GM21423 (cell line): ENCODE measurements at regions not wholly inside any gene's neighbourhood (a gene's known extent, or its start where the extent isn't known, plus 50 kb on each side); places are given as distances from the start of the nearest gene placed in this dataset.

Experiments used
- ATAC-seq: cut with Tn5 transposase; IDR thresholded peaks from one replicate; pipeline ENCODE4 v1.9.1; 2021; ENCODE audit warnings: mild to moderate bottlenecking, moderate library complexity; ENCODE audit not compliant: unreplicated experiment

DNA sequence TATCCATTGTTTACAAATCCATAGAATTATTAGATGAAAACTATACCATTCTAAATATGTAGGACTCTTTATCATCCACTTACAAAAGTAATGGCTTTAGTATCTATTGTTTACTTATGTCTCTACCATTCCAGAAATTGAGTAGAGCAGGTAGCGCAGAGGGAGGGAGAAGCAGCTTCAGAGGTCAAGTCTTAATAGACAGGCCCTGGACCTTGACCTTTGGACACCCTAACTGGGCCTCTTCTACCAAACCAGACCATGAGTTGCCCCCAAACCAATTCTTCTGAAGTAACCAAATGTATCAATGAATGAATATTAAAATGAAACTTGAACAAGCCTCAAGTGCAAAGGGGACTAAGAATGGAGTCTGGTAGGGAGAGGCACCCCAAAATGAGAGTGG is 124.9 kb upstream of the ANKRD55 start:
- no peak for ATAC-seq

DNA sequence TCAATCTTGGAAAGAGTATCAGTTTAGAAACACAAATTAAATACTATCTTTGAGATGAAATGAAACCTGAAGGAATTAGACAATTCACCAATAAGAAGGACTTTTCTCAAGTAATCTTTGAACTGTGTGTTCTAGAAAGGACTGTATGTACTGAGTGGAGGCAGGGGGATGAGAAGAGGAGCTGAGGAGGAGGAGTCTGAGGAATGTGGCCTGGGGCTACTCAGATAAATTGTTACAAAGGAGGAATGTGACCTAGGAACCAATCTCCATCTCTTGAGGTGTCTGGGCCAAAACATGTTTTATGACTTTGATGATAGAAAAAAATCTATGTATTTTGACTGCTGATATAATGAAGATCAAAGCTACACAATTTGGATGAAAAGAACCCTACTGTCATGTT is 124.3 kb upstream of the ANKRD55 start:
- ATAC-seq: no peak

DNA sequence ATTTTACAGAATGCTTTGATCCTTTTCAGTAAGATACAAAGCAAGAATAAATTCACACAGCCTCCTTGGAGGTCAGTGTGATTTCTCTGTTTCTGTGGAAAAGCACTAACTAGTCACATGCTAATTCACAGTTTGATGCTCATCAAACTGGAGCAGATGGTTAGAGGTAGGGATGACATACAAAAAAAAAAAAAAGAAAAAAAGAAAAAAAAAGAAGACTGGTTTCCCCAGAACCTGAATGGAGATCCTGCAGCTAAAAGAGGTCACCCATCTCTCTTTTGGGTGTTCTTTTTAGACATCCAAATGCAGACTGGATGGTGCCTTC is 123.7 kb upstream of the ANKRD55 start:
- no peak for ATAC-seq

GRCh38 chr5:56356121-56356835 is 123.1 kb upstream of the ANKRD55 start:
- no peak for ATAC-seq

GRCh38 chr5:56354836-56355235 is 121.7 kb upstream of the ANKRD55 start:
- ATAC-seq: no peak

DNA sequence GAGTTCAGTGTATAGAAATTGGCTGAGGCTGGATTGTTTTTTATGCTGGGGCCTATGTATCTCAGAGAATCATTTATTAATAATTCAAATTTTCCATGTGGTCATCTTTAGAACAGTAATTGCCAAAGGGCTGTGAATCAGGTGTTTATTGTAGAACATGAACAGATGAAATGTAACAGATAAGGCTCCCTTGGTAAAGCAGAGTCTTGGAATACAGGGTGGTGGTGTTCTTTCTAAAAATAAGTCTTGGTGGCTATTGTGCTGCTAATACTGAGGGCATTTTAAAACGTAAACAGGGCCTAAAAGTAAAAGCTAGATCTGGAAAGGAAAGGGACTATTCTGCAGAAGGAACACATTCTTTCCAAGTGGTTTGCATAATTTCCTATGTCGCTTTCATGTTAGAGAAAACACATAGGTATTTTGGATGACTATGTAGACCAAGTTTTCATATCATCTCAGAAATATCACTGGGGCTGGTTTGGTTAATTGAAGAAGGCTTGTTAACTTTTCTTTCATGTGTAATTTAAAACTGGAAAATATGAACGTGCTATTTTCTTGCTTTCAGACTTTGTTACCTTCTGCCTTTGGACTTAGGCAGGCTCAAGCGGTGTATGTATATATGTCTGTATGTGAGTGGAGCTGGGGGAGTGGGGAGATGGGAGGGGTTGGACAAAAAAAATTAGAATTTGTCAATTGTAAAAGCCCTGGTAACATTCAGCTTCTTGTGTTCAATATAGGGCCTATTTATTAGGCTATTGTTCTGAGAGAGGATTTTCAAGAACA is 119.9 kb upstream of the ANKRD55 start:
- no peak for ATAC-seq

DNA sequence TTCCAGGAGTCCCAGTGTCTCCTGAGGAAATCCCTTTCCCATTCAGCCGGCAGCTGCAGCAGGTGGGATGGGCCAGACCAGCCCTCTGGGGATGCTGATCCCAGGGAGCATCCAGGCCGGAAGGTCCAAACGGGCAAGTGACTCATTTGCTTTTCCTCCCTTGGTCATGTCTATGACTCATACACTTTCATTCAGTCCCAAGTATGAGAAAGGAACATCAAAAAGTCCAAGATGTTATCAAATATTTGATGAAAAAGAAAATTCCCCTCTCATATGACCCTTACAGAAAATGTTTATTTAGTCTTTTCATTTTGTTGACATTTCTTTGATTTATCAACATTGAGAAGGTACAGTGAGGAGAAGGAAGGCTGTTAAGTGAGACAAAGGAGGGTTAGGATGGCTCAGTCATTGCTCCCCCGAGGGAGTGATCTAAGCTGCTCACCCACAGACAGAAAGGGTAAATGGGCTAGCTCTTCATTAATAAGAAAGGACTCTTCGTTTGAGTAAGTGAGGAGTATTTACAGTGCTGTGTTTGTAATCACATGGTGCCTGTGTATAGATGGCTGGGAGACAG is 117.6 kb upstream of the ANKRD55 start:
- ATAC-seq: no peak

- ATAC-seq: no peak
These were observed 117.0 kb upstream of the ANKRD55 start for GRCh38 chr5:56350011-56350596.

DNA sequence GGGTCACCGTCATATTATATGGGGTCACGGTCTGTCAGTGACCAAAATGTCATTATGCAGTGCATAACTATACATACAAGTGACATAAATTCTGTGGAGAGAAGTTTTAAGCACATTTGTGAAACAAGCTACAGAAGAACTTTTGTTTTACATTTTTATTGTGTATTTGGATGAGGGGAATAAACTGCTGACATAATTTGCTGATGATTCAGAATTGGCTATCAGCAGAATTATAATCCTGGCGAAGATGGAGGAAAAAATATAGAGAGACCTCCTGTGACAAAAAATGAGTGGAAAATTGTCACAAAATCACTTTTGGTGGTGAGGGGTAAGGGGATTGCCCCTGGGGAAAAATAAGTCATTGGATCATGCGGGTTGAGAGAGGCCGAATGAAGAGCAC is 116.3 kb upstream of the ANKRD55 start:
- ATAC-seq: no peak

- ATAC-seq: no peak
These were observed 113.8 kb upstream of the ANKRD55 start for GRCh38 chr5:56346741-56347535.

GRCh38 chr5:56346044-56346710 is 113.0 kb upstream of the ANKRD55 start:
- ATAC-seq: no peak

- ATAC-seq: no peak
These were observed 112.2 kb upstream of the ANKRD55 start for GRCh38 chr5:56345352-56345751.

DNA sequence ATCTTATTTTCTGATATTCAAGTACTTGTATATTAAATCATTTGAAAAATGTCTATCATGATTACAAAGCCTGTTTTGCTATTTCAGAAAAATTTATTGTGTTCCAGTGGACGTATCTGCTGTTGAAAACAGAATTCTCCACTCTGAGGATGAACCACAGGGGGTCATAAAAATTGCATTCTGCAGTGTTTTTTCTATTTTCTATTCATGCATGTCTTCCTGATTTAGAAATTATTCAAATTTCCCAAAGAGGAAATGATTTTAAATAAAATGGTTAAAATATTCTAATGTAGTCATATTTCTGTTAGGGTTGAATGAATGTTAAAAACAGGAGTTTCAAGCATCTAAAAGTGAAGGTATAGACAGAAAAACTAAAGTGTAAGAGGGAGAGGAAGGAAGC is 111.5 kb upstream of the ANKRD55 start:
- no peak for ATAC-seq

DNA sequence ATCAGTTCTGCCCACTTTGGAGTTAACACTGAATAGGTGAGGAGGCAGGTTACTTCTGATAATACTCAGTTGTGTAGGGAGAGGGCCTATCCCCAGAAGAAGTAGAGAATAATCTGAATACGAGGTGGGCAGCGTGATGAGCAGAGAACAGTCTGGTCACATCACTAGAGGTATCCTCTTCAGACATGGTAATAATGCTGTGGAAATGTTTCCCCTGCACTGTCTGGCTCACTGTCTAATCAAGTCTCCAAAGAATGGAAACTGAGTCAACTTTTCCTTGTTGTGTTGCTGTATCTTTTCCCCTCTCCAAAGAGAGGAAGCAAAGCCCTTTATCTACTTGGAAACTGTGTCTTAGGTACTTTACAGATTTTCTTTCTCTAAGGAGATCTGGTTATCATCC is 110.9 kb upstream of the ANKRD55 start:
- ATAC-seq: no peak

- ATAC-seq: no peak
These were observed 109.5 kb upstream of the ANKRD55 start for GRCh38 chr5:56342616-56343015.

DNA sequence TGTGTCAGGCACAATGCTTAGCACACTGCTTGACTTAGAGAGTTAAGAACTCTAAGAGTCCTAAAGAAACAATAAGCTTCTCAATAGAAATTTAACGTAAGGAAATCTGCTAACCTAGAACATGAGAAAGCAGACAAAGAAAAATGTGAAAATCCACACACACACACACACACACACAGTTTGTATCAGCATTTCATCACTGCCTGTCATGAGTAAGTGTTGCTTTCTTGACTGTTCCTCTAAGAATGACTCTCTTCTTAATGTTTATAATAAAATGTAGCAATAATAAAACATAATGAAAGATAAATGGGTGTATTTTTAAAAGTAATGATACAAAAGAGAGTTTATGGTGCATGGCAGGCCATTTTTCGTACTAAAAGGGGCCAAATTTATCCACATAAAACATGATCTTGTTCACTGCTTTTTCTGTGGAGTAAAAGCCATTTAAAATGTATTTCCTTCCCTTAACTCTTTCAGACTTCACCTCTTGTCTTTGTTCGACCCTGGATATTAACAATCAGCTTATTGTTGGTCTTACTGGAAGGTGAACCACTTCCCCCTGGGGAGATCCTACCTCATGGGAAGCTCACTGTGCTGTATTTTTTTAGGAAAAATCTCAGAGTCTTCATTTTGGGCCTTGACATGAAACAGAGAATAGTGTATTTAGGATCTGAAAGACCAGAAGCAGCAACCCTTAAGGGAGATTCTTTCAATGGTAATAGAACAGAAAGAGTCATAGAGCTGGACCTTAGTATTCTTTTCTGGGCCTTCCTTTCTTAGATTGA is 107.3 kb upstream of the ANKRD55 start:
- no peak for ATAC-seq

DNA sequence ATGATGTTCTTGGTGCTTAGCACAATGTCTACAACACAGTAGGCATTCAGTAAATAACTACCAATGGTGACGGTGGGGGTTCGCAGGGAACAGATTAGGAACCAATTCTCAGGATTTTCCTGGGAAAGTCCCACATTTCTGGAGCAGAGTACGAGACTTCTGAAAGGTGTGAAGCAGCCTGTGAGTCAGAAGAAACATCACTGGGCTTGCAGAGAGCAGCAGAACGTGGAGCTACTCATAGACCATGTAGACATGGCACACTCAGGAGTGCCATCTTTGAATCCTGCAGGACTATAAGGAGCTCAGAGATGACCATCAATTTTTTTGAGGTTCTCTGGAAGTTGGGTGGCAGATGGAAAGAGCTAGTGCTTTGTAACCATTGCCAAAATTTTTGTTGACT is 106.6 kb upstream of the ANKRD55 start:
- no peak for ATAC-seq

- no peak for ATAC-seq
These were observed 104.7 kb upstream of the ANKRD55 start for GRCh38 chr5:56337715-56338319.

DNA sequence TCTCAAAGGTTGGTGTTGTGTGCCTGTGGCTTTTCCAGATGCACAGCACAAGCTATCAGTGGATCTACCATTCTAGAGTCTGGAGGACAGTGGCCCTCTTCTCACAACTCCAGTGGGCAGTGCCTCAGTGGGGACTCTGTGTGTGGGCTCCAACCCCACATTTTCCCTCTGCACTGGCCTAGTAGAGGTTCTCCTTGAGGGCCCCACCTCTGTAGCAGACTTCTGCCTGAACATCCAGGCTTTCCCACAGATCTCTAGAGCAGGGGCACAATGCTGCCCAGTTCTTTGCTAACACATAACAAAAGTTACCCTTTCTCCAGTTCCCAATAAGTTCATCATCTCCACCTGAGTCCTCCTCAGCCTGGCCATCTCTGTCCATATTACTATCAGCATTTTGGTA is 102.1 kb upstream of the ANKRD55 start:
- no peak for ATAC-seq
